ENCODE measurements at regions not wholly inside any gene's neighbourhood (a gene's known extent, or its start where the extent isn't known, plus 50 kb on each side); places are given as distances from the start of the nearest gene placed in this dataset.

DNA sequence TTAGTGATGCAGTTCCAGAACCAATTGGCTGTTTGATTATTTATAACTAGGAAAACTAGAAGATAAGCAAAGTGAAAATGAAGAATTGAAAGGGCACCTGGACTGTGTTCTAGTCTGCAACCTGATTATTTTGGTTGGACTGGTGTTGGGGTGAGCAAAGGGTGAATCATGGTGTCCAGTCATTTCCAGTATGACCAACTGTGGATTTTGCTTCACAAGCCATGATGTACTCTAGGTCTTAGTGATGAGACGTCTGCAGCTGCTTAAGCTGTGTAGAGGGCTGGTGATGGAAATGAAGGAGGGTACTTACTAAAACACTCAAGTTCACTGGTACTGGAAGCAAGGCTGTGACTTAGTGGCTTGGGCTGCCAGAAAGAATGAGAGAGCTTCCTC is 193.2 kb upstream of the FRMD6 start:
- no peak for TF ChIP-seq EZH2phosphoT487 (IDR thresholded peaks at IDR 0.05; ENCODE audit: unreplicated experiment)
- TF ChIP-seq, protein P1, sequence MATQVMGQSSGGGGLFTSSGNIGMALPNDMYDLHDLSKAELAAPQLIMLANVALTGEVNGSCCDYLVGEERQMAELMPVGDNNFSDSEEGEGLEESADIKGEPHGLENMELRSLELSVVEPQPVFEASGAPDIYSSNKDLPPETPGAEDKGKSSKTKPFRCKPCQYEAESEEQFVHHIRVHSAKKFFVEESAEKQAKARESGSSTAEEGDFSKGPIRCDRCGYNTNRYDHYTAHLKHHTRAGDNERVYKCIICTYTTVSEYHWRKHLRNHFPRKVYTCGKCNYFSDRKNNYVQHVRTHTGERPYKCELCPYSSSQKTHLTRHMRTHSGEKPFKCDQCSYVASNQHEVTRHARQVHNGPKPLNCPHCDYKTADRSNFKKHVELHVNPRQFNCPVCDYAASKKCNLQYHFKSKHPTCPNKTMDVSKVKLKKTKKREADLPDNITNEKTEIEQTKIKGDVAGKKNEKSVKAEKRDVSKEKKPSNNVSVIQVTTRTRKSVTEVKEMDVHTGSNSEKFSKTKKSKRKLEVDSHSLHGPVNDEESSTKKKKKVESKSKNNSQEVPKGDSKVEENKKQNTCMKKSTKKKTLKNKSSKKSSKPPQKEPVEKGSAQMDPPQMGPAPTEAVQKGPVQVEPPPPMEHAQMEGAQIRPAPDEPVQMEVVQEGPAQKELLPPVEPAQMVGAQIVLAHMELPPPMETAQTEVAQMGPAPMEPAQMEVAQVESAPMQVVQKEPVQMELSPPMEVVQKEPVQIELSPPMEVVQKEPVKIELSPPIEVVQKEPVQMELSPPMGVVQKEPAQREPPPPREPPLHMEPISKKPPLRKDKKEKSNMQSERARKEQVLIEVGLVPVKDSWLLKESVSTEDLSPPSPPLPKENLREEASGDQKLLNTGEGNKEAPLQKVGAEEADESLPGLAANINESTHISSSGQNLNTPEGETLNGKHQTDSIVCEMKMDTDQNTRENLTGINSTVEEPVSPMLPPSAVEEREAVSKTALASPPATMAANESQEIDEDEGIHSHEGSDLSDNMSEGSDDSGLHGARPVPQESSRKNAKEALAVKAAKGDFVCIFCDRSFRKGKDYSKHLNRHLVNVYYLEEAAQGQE (IDR thresholded peaks at IDR 0.05; ENCODE audit: unreplicated experiment) = no peak
- TF ChIP-seq, protein P2, sequence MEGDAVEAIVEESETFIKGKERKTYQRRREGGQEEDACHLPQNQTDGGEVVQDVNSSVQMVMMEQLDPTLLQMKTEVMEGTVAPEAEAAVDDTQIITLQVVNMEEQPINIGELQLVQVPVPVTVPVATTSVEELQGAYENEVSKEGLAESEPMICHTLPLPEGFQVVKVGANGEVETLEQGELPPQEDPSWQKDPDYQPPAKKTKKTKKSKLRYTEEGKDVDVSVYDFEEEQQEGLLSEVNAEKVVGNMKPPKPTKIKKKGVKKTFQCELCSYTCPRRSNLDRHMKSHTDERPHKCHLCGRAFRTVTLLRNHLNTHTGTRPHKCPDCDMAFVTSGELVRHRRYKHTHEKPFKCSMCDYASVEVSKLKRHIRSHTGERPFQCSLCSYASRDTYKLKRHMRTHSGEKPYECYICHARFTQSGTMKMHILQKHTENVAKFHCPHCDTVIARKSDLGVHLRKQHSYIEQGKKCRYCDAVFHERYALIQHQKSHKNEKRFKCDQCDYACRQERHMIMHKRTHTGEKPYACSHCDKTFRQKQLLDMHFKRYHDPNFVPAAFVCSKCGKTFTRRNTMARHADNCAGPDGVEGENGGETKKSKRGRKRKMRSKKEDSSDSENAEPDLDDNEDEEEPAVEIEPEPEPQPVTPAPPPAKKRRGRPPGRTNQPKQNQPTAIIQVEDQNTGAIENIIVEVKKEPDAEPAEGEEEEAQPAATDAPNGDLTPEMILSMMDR (conservative IDR thresholded peaks at IDR 0.05; ENCODE audit: low read depth in 2 of 2) = no peak
